ENCODE measurements at regions not wholly inside any gene's neighbourhood (a gene's known extent, or its start where the extent isn't known, plus 50 kb on each side); places are given as distances from the start of the nearest gene placed in this dataset.

DNA sequence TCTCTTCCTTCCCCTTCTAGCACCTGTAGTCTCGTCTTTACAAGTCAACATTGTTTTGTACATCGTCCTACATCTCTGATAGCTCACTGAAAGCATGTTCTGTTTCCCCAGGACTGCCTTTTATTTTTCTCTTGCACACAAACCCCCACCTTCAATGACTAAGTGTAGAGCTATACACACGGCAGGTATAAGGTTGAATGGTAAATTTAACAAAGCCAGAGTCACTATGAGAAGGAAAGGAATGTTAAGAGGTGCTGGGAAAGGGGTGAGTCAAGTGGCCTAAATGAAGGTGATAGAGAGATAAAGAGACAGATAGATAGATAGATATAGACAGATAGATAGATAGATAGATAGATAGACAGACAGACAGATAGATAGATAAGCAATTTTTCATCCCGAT, 134.3 kb upstream of the ATP1B1 start:
- no peaks in the 10 kb centered on the region for H3K36me3 ChIP-seq
- H3K27ac ChIP-seq, result peak overlapping the region in 3 of 4 donors; percentile 6 to 68 (median 45)
- WGBS, 2 donors, result 58 to 71% methylated on average over 4 of the region's 4 CpGs
- peak in 1 of 2 donors; percentile 61 for ATAC-seq (ENCODE audit: low FRiP score in 2 of 2)
- no peak overlapping the region for H3K4me3 ChIP-seq
- no peak for DNase-seq
- no peaks in the 10 kb centered on the region for H3K9me3 ChIP-seq
- peaks cover 0 to 19% (median 0%) of the 10 kb centered on the region in 4 donors for H3K4me1 ChIP-seq
- no peak for TF ChIP-seq POLR2A (IDR thresholded peaks at IDR 0.05)
- TF ChIP-seq CTCF (IDR thresholded peaks at IDR 0.05), result no peak
- TF ChIP-seq EP300 (IDR thresholded peaks at IDR 0.05), result no peak
- TF ChIP-seq POLR2AphosphoS5 (IDR thresholded peaks at IDR 0.05), result no peak
- no peaks in the 10 kb centered on the region for H3K27me3 ChIP-seq

DNA sequence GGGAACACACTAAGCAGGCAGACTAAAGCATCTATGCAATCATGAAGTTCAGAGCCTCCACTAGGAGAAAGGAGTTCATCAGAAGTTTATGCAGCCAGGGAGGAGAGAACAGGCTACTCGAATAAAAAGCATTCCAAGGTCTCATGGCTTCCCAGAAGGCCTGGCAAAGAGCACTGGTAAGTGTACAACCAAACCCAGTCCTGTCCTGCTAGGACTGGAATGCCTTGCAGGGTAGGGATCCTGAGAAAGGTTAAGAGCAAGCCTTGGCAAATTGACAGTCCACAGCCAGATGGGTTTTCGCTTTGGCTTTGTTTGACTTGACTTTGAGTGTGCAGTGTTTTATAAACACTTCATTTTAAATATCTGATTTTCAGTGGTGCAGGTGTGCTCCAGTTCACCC, 133.6 kb upstream of the ATP1B1 start:
- WGBS, 2 donors, result 40 to 59% methylated on average over 2 of the region's 2 CpGs
- DNase-seq, result peak in 1 of 2 donors; percentile 88

GRCh38 chr1:168974117-168974516, 132.4 kb upstream of the ATP1B1 start:
- H3K9me3 ChIP-seq, result no peaks in the 10 kb centered on the region
- no peak for TF ChIP-seq EP300 (IDR thresholded peaks at IDR 0.05)
- TF ChIP-seq POLR2A (IDR thresholded peaks at IDR 0.05), result no peak
- TF ChIP-seq CTCF (IDR thresholded peaks at IDR 0.05), result no peak
- TF ChIP-seq POLR2AphosphoS5 (IDR thresholded peaks at IDR 0.05), result no peak
- H3K4me1 ChIP-seq, result peaks cover 0 to 19% (median 0%) of the 10 kb centered on the region in 4 donors
- H3K27me3 ChIP-seq, result no peaks in the 10 kb centered on the region
- 82 to 86% methylated on average over 5 of the region's 5 CpGs for WGBS, 2 donors
- no peak for DNase-seq
- H3K36me3 ChIP-seq, result no peaks in the 10 kb centered on the region
- ATAC-seq (ENCODE audit: low FRiP score in 2 of 2), result no peak
- no peak overlapping the region for H3K4me3 ChIP-seq
- peak overlapping the region in 1 of 4 donors; percentile 68 for H3K27ac ChIP-seq

More for the DNA sequence above, 133.6 kb upstream of the ATP1B1 start:
- Histone ChIP-seq H3K36me3 (no peaks in the 10 kb centered on the region), H3K9me3 (no peaks in the 10 kb centered on the region), H3K4me3 (no peak overlapping the region), H3K27me3 (no peaks in the 10 kb centered on the region), H3K4me1 (peaks cover 0 to 19% (median 0%) of the 10 kb centered on the region in 4 donors), H3K27ac (peak overlapping the region in 3 of 4 donors; percentile 21 to 68 (median 22))
- TF ChIP-seq CTCF (IDR thresholded peaks at IDR 0.05) (peak in 1 of 6 experiments; percentile 4), EP300 (IDR thresholded peaks at IDR 0.05) (peak; percentile 9 to 96 (median 64)), POLR2AphosphoS5 (IDR thresholded peaks at IDR 0.05) (peak; percentile 63 to 68), POLR2A (IDR thresholded peaks at IDR 0.05) (no peak)
- ATAC-seq (ENCODE audit: low FRiP score in 2 of 2), result peak; percentile 58 to 91

- ATAC-seq (ENCODE audit: low FRiP score in 2 of 2), result no peak
- H3K4me3 ChIP-seq, result no peak overlapping the region
- H3K27ac ChIP-seq, result no peak overlapping the region
These were observed 131.9 kb upstream of the ATP1B1 start for GRCh38 chr1:168974611-168975010.

More at GRCh38 chr1:168974611-168975010, 131.9 kb upstream of the ATP1B1 start:
- Histone ChIP-seq H3K4me1 (peaks cover 0 to 21% (median 0%) of the 10 kb centered on the region in 4 donors), H3K9me3 (no peaks in the 10 kb centered on the region), H3K27me3 (no peaks in the 10 kb centered on the region), H3K36me3 (no peaks in the 10 kb centered on the region)
- TF ChIP-seq EP300 (IDR thresholded peaks at IDR 0.05), result no peak
- TF ChIP-seq CTCF (IDR thresholded peaks at IDR 0.05), result no peak
- TF ChIP-seq POLR2AphosphoS5 (IDR thresholded peaks at IDR 0.05), result no peak
- no peak for TF ChIP-seq POLR2A (IDR thresholded peaks at IDR 0.05)
- no peak for DNase-seq

Data from upper lobe of left lung (tissue), 6 donors.